ENCODE measurements at regions not wholly inside any gene's neighbourhood (a gene's known extent, or its start where the extent isn't known, plus 50 kb on each side); places are given as distances from the start of the nearest gene placed in this dataset.

DNA sequence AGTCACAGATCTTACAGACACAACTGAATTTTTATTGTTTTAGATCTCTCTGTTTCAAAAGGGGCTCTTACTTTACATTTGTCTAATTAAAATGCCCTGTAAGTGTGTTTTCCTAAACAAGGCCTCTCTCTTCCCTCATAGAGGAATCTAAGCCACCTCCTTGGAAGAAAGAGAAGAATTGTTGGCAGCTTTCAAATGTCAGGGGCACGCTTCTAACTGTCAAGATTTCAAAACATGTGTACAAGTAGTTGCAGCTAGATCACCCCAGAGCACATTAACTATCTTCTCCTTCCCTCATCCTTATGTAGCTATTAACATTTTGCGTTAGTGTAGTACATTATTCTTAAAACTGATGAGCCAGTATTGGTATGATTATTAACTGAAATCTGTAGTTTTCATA is 266.5 kb upstream of the BOD1L1 start:
- Histone ChIP-seq H3K79me2 (ENCODE audit: insufficient read depth) (no peaks in the 10 kb centered on the region), H3F3A (replicated peaks; ENCODE audit: insufficient read depth) (peaks cover 37% of the 10 kb centered on the region), H3K36me3 (replicated peaks in 1 of 2; ENCODE audit: control insufficient read depth in 1 of 2, insufficient read depth in 2 of 2, low read length in 1 of 2) (no peaks in the 10 kb centered on the region), H3K4me3 (ENCODE audit: low read depth in 2 of 2, low read length in 1 of 2) (no peak overlapping the region), H2AFZ (ENCODE audit: low read depth) (peak overlapping the region; percentile 49; the same call in 1 of the 2 replicates), H3K4me2 (peak overlapping the region; percentile 56; the same call in 1 of the 2 replicates), H3K4me1 (ENCODE audit: control insufficient read depth in 1 of 2, insufficient read depth in 2 of 2, low read depth in 1 of 2, low read length in 1 of 2) (peaks cover 4 to 26% of the 10 kb centered on the region in 2 experiments; a peak in 3 of 4 replicates), H3K9me2 (no peaks in the 10 kb centered on the region), H3K27ac (ENCODE audit: low read depth in 2 of 2, low read length in 1 of 2) (peak overlapping the region in 1 of 2 experiments; percentile 99; a peak in 2 of 4 replicates), H4K20me1 (ENCODE audit: insufficient read depth) (no peaks in the 10 kb centered on the region), H3K27me3 (ENCODE audit: insufficient read depth) (no peaks in the 10 kb centered on the region), H3K9me3 (no peaks in the 10 kb centered on the region), H3K9ac (peak overlapping the region; percentile 81)
- ChIA-PET CTCF (interaction anchor here (1.0 kb wide), 1 partner anchor 11 kb away, joined by 3 read pairs; no protein-coding TSS in a partner anchor), POLR2A (no interaction called here)
- no peak for DNase-seq
- WGBS (ENCODE audit: low lambda C conversion rate) = 97% methylated on average over 2 of the region's 2 CpGs
- TF ChIP-seq JUND (IDR thresholded peaks at IDR 0.05) = no peak
- no peak for TF ChIP-seq NFIC (IDR thresholded peaks at IDR 0.05; ENCODE audit: borderline replicate concordance)
- TF ChIP-seq, protein P1, sequence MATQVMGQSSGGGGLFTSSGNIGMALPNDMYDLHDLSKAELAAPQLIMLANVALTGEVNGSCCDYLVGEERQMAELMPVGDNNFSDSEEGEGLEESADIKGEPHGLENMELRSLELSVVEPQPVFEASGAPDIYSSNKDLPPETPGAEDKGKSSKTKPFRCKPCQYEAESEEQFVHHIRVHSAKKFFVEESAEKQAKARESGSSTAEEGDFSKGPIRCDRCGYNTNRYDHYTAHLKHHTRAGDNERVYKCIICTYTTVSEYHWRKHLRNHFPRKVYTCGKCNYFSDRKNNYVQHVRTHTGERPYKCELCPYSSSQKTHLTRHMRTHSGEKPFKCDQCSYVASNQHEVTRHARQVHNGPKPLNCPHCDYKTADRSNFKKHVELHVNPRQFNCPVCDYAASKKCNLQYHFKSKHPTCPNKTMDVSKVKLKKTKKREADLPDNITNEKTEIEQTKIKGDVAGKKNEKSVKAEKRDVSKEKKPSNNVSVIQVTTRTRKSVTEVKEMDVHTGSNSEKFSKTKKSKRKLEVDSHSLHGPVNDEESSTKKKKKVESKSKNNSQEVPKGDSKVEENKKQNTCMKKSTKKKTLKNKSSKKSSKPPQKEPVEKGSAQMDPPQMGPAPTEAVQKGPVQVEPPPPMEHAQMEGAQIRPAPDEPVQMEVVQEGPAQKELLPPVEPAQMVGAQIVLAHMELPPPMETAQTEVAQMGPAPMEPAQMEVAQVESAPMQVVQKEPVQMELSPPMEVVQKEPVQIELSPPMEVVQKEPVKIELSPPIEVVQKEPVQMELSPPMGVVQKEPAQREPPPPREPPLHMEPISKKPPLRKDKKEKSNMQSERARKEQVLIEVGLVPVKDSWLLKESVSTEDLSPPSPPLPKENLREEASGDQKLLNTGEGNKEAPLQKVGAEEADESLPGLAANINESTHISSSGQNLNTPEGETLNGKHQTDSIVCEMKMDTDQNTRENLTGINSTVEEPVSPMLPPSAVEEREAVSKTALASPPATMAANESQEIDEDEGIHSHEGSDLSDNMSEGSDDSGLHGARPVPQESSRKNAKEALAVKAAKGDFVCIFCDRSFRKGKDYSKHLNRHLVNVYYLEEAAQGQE (IDR thresholded peaks at IDR 0.05; ENCODE audit: low read depth, low read length) = no peak
- TF ChIP-seq, protein P2, sequence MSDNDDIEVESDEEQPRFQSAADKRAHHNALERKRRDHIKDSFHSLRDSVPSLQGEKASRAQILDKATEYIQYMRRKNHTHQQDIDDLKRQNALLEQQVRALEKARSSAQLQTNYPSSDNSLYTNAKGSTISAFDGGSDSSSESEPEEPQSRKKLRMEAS (IDR thresholded peaks at IDR 0.05; ENCODE audit: low read depth) = no peak
- TF ChIP-seq SIN3A (IDR thresholded peaks at IDR 0.05; ENCODE audit: borderline replicate concordance, low read depth, low read length) = no peak
- TF ChIP-seq SMC3 (IDR thresholded peaks at IDR 0.05; ENCODE audit: low read depth, low read length) = no peak
- TF ChIP-seq, protein P3, sequence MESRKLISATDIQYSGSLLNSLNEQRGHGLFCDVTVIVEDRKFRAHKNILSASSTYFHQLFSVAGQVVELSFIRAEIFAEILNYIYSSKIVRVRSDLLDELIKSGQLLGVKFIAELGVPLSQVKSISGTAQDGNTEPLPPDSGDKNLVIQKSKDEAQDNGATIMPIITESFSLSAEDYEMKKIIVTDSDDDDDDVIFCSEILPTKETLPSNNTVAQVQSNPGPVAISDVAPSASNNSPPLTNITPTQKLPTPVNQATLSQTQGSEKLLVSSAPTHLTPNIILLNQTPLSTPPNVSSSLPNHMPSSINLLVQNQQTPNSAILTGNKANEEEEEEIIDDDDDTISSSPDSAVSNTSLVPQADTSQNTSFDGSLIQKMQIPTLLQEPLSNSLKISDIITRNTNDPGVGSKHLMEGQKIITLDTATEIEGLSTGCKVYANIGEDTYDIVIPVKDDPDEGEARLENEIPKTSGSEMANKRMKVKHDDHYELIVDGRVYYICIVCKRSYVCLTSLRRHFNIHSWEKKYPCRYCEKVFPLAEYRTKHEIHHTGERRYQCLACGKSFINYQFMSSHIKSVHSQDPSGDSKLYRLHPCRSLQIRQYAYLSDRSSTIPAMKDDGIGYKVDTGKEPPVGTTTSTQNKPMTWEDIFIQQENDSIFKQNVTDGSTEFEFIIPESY (IDR thresholded peaks at IDR 0.05; ENCODE audit: borderline replicate concordance, low read depth) = no peak
- TF ChIP-seq FOSL2 (IDR thresholded peaks at IDR 0.05; ENCODE audit: borderline replicate concordance, low read depth) = no peak
- TF ChIP-seq, protein P4, sequence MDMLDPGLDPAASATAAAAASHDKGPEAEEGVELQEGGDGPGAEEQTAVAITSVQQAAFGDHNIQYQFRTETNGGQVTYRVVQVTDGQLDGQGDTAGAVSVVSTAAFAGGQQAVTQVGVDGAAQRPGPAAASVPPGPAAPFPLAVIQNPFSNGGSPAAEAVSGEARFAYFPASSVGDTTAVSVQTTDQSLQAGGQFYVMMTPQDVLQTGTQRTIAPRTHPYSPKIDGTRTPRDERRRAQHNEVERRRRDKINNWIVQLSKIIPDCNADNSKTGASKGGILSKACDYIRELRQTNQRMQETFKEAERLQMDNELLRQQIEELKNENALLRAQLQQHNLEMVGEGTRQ (IDR thresholded peaks at IDR 0.05; ENCODE audit: borderline replicate concordance, low read depth, low read length) = no peak
- TF ChIP-seq MEF2A (IDR thresholded peaks at IDR 0.05; ENCODE audit: borderline replicate concordance, low read depth) = no peak

All from SK-N-SH (cell line).